Gastroesophageal sphincter (tissue), 3 donors: ENCODE measurements at regions not wholly inside any gene's neighbourhood (a gene's known extent, or its start where the extent isn't known, plus 50 kb on each side); places are given as distances from the start of the nearest gene placed in this dataset.

Experiments used
- EP300 ChIP-seq: sonication (generic); formaldehyde crosslinking; IDR thresholded peaks from one replicate; pipeline ENCODE4 v1.6.1; 2017; ENCODE audit warnings: antibody characterized with exemption, mild to moderate bottlenecking
- POLR2A ChIP-seq, 2 donors: fragments of 450-650 bp; IDR thresholded peaks; one replicate each; pipeline ENCODE4 v1.6.1; 2017; ENCODE audit warnings: antibody characterized with exemption in 2 of 2, mild to moderate bottlenecking in 2 of 2, moderate library complexity in 1 of 2
- POLR2AphosphoS5 ChIP-seq: sonication (generic); formaldehyde crosslinking; IDR thresholded peaks from one replicate; pipeline ENCODE4 v1.6.1; 2017; ENCODE audit warnings: antibody characterized with exemption
- TF ChIP-seq, protein P1 (sequence below), 4 experiments: fragments of 200-600 bp in 2 of 4; fragments of 450-650 bp in 2 of 4; sonication (generic) in 1 of 4; IDR thresholded peaks; one replicate each; pipeline ENCODE4 v1.5.1; 2017 to 2019; ENCODE audit warnings: antibody characterized with exemption in 4 of 4, mild to moderate bottlenecking in 2 of 4, moderate library complexity in 2 of 4

DNA sequence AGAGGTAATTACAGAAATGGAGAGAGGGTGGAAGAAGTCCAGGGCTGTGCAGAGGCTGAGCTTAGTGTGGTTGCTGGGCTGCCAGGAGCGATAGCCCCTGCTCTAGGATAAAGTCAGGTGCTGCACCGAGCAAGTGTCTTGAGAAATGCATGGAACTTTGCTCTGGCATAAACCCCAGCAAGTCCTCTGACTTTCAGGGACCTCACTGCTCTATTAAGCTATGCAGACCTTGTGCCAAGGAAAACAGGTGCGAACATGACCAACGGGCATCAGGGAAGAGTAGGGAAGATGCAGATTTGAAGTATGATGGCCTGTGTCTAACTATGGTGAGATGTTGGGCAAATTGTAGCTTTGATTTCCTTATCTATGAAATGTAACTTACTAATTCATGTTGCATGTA, 416.8 kb downstream of the NR2F2 start:
- TF ChIP-seq, protein P1, sequence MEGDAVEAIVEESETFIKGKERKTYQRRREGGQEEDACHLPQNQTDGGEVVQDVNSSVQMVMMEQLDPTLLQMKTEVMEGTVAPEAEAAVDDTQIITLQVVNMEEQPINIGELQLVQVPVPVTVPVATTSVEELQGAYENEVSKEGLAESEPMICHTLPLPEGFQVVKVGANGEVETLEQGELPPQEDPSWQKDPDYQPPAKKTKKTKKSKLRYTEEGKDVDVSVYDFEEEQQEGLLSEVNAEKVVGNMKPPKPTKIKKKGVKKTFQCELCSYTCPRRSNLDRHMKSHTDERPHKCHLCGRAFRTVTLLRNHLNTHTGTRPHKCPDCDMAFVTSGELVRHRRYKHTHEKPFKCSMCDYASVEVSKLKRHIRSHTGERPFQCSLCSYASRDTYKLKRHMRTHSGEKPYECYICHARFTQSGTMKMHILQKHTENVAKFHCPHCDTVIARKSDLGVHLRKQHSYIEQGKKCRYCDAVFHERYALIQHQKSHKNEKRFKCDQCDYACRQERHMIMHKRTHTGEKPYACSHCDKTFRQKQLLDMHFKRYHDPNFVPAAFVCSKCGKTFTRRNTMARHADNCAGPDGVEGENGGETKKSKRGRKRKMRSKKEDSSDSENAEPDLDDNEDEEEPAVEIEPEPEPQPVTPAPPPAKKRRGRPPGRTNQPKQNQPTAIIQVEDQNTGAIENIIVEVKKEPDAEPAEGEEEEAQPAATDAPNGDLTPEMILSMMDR (IDR thresholded peaks at IDR 0.05) = no peak
- TF ChIP-seq POLR2AphosphoS5 = no peak
- TF ChIP-seq EP300 = no peak
- no peak for TF ChIP-seq POLR2A (IDR thresholded peaks at IDR 0.05)
